ENCODE measurements at regions not wholly inside any gene's neighbourhood (a gene's known extent, or its start where the extent isn't known, plus 50 kb on each side); places are given as distances from the start of the nearest gene placed in this dataset.

DNA sequence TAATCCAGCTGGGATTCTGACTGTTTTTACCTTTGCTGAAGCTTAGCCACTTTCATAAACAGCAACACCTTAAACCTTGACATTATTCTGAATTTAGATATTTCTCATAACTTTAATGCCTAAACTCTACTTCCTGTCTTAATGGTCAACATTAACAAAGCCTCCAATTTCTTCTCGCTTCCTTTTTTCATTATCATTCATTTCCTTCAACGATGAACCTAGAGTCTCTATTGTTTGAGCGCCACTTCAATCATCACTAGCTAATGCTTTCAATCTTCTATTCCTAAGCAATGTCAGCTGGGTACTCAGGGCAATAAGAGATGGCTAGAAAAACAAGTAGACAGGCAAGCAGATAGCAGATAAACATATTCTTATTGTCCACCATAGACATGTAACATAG lies 96.6 kb upstream of the TMEM196 start:
- no peak for TF ChIP-seq POLR2A (IDR thresholded peaks at IDR 0.05)
- TF ChIP-seq, protein P1, sequence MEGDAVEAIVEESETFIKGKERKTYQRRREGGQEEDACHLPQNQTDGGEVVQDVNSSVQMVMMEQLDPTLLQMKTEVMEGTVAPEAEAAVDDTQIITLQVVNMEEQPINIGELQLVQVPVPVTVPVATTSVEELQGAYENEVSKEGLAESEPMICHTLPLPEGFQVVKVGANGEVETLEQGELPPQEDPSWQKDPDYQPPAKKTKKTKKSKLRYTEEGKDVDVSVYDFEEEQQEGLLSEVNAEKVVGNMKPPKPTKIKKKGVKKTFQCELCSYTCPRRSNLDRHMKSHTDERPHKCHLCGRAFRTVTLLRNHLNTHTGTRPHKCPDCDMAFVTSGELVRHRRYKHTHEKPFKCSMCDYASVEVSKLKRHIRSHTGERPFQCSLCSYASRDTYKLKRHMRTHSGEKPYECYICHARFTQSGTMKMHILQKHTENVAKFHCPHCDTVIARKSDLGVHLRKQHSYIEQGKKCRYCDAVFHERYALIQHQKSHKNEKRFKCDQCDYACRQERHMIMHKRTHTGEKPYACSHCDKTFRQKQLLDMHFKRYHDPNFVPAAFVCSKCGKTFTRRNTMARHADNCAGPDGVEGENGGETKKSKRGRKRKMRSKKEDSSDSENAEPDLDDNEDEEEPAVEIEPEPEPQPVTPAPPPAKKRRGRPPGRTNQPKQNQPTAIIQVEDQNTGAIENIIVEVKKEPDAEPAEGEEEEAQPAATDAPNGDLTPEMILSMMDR (IDR thresholded peaks at IDR 0.05), result no peak
